ENCODE measurements at regions not wholly inside any gene's neighbourhood (a gene's known extent, or its start where the extent isn't known, plus 50 kb on each side); places are given as distances from the start of the nearest gene placed in this dataset.

- no peak for TF ChIP-seq EZH2phosphoT487 (IDR thresholded peaks at IDR 0.05; ENCODE audit: borderline replicate concordance)
- TF ChIP-seq, protein P1, sequence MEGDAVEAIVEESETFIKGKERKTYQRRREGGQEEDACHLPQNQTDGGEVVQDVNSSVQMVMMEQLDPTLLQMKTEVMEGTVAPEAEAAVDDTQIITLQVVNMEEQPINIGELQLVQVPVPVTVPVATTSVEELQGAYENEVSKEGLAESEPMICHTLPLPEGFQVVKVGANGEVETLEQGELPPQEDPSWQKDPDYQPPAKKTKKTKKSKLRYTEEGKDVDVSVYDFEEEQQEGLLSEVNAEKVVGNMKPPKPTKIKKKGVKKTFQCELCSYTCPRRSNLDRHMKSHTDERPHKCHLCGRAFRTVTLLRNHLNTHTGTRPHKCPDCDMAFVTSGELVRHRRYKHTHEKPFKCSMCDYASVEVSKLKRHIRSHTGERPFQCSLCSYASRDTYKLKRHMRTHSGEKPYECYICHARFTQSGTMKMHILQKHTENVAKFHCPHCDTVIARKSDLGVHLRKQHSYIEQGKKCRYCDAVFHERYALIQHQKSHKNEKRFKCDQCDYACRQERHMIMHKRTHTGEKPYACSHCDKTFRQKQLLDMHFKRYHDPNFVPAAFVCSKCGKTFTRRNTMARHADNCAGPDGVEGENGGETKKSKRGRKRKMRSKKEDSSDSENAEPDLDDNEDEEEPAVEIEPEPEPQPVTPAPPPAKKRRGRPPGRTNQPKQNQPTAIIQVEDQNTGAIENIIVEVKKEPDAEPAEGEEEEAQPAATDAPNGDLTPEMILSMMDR (conservative IDR thresholded peaks at IDR 0.05; ENCODE audit: low read length), result no peak
Measured at GRCh38 chr5:108696951-108697715, 50.6 kb upstream of the FER start.

Measured in Loucy (cell line).